ENCODE measurements at regions not wholly inside any gene's neighbourhood (a gene's known extent, or its start where the extent isn't known, plus 50 kb on each side); places are given as distances from the start of the nearest gene placed in this dataset.
"Not testable (repeated sequence)": the region's sequence is repeated elsewhere in the genome, so short reads cannot be mapped to it uniquely, and the experiment has no call there.

GRCh38 chr2:66632882-66633281 is 198.0 kb downstream of the MEIS1 start:
- DNase-seq (ENCODE audit: low read depth); H3K4me3 ChIP-seq (ENCODE audit: low read depth, low read length): not testable (repeated sequence)

DNA sequence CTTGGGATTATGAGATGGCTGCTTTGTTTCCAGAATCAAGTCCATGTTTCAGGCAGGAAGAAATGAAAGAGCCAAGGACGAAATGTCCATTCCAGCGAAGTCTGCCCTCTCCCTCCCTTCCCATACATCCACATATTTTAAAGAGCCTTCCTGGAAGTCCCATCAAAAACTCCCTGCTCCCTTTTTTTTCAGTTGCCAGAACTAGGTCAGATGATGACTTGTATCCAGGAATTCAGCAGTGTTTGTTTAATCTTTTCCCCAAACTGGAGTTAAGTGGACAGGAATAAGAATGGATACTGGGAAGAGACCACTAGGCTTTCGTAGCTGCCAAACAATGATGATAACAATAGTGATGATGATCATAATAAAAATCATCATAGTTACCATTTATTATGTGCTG is 198.7 kb downstream of the MEIS1 start:
- no peak for DNase-seq (ENCODE audit: low read depth)
- no peak overlapping the region for H3K4me3 ChIP-seq (ENCODE audit: low read depth, low read length)
- no peak for TF ChIP-seq CTCF (conservative IDR thresholded peaks at IDR 0.05; ENCODE audit: low read depth, low read length)

- H3K4me3 ChIP-seq (ENCODE audit: low read depth, low read length) = no peak overlapping the region
- TF ChIP-seq CTCF (conservative IDR thresholded peaks at IDR 0.05; ENCODE audit: low read depth, low read length) = no peak
- DNase-seq (ENCODE audit: low read depth) = no peak
Observed at GRCh38 chr2:66634784-66635183, 199.9 kb downstream of the MEIS1 start.

DNA sequence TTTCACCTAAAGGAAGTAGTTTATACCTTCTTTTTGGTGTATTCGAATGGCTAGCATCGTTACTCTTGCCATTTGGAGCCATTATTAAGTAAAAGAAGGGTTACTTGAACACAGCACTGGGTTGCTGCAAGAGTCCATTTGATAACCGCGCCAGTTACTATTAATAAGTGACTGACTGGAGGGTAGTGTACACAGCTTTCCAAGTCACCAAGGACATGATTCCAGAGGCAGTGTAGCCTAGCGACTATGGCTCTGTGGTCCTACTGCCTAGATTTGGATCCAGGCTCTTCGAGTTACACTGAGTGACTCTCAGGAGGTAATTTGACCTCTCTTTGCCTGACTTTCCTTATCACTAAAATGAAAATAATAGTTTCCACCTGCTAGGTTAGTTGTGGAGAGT is 206.8 kb downstream of the MEIS1 start:
- no peak for TF ChIP-seq CTCF (conservative IDR thresholded peaks at IDR 0.05; ENCODE audit: low read depth, low read length)
- DNase-seq (ENCODE audit: low read depth) = no peak
- H3K4me3 ChIP-seq (ENCODE audit: low read depth, low read length) = no peak overlapping the region

GRCh38 chr2:66648081-66648480 is 213.2 kb downstream of the MEIS1 start:
- DNase-seq (ENCODE audit: low read depth); H3K4me3 ChIP-seq (ENCODE audit: low read depth, low read length): not testable (repeated sequence)

GRCh38 chr2:66649006-66649405 is 214.1 kb downstream of the MEIS1 start:
- no peak for TF ChIP-seq CTCF (conservative IDR thresholded peaks at IDR 0.05; ENCODE audit: low read depth, low read length)
- no peak for DNase-seq (ENCODE audit: low read depth)
- H3K4me3 ChIP-seq (ENCODE audit: low read depth, low read length) = no peak overlapping the region

- no peak for DNase-seq (ENCODE audit: low read depth)
- TF ChIP-seq CTCF (conservative IDR thresholded peaks at IDR 0.05; ENCODE audit: low read depth, low read length) = no peak
- no peak overlapping the region for H3K4me3 ChIP-seq (ENCODE audit: low read depth, low read length)
Observed at GRCh38 chr2:66651295-66651694, 216.4 kb downstream of the MEIS1 start.

- no peak for DNase-seq (ENCODE audit: low read depth)
- H3K4me3 ChIP-seq (ENCODE audit: low read depth, low read length) = no peak overlapping the region
- TF ChIP-seq CTCF (conservative IDR thresholded peaks at IDR 0.05; ENCODE audit: low read depth, low read length) = no peak
Observed at GRCh38 chr2:66660804-66661203, 225.9 kb downstream of the MEIS1 start.
